GM12878 (cell line): ENCODE measurements at regions not wholly inside any gene's neighbourhood (a gene's known extent, or its start where the extent isn't known, plus 50 kb on each side); places are given as distances from the start of the nearest gene placed in this dataset.

Source experiments
- ATAC-seq: fragments of 200-7000 bp; cut with Tn5 transposase; 3 replicates; pipeline ENCODE4 v1.9.1; 2020; ENCODE audit warnings: mild to moderate bottlenecking, moderate library complexity
- BruUV-seq: library from RNA; stranded (reverse); fragments of 400-500 nt; replicated peaks from 2 replicates; lab custom pipeline; 2021; lab: Mats Ljungman, UMichigan
- CTCF ChIA-PET: fragments of 300-600 bp; sonication (Branson Sonifier 250); formaldehyde crosslinking; extraction: SDS; loops from one replicate; lab custom pipeline; 2021; ENCODE audit warnings: inconsistent platforms; lab: Yijun Ruan, JAX
- POLR2A ChIA-PET: fragments of 350-600 bp; formaldehyde crosslinking; extraction: SDS; loops from one replicate; lab custom pipeline; 2021; ENCODE audit warnings: inconsistent platforms; lab: Charles Lee
- RAD21 ChIA-PET: fragments of 300-600 bp; sonication (Branson Sonifier 250); formaldehyde crosslinking; loops from one replicate; lab custom pipeline; 2023; ENCODE audit warnings: antibody characterized with exemption; ENCODE audit not compliant: unreplicated experiment; lab: Charles Lee
- SMC1A ChIA-PET: fragments of 300-600 bp; sonication (Branson Sonifier 250); formaldehyde crosslinking; loops from one replicate; lab custom pipeline; 2023; ENCODE audit not compliant: unreplicated experiment, uncharacterized antibody; lab: Charles Lee
- DNase-seq: peaks from one replicate; pipeline ENCODE4 v3.0.0-alpha.2; 2011; ENCODE audit warnings: low read depth, low spot score
- FAIRE-seq: peaks from 3 replicates; lab custom pipeline; 2011; peaks lifted over from hg19 to GRCh38; lab: Jason Lieb, UNC
- H2AFZ ChIP-seq: 2 replicates; pipeline ENCODE4 v1.6.0; 2011; ENCODE audit warnings: low read depth, low read length, control low read depth; ENCODE audit not compliant: control insufficient read depth
- H3K27ac ChIP-seq: 2 replicates; pipeline ENCODE4 v1.5.1; 2011; ENCODE audit warnings: control low read depth; ENCODE audit not compliant: control insufficient read depth, insufficient read depth
- H3K27me3 ChIP-seq, 2 experiments: replicated peaks in 1 of 2; 2 replicates each; pipeline versions ENCODE4 v1.6.0 to v1.6.1; 2011; ENCODE audit warnings: low read length in 1 of 2; ENCODE audit not compliant: control insufficient read depth in 2 of 2, insufficient read depth in 2 of 2
- H3K36me3 ChIP-seq, 2 experiments: 2 replicates each; pipeline ENCODE4 v1.5.1; 2011; ENCODE audit warnings: low read length in 1 of 2; ENCODE audit not compliant: control insufficient read depth in 2 of 2, insufficient read depth in 2 of 2
- H3K4me1 ChIP-seq: 2 replicates; pipeline ENCODE4 v1.6.1; 2011; ENCODE audit warnings: mild to moderate bottlenecking, low read length, moderate library complexity, mixed read lengths; ENCODE audit not compliant: control insufficient read depth, insufficient read depth
- H3K4me2 ChIP-seq: 2 replicates; pipeline ENCODE4 v1.6.0; 2011; ENCODE audit warnings: control low read depth; ENCODE audit not compliant: control insufficient read depth, insufficient read depth
- H3K4me3 ChIP-seq: fragments of 200-600 bp; sonication (generic); 2 replicates; pipeline ENCODE4 v1.5.1; 2016
- H3K79me2 ChIP-seq: 2 replicates; pipeline ENCODE4 v1.6.0; 2011; ENCODE audit warnings: low read length; ENCODE audit not compliant: control insufficient read depth, insufficient read depth
- H3K9ac ChIP-seq: 2 replicates; pipeline ENCODE4 v1.8.0; 2011; ENCODE audit warnings: low read length, control low read depth, mixed read lengths; ENCODE audit not compliant: control insufficient read depth, insufficient read depth
- H3K9me3 ChIP-seq: replicated peaks from 3 replicates; pipeline ENCODE4 v1.5.1; 2011; ENCODE audit warnings: mild to moderate bottlenecking, low read length; ENCODE audit not compliant: control insufficient read depth, insufficient read depth
- H4K20me1 ChIP-seq: 2 replicates; pipeline ENCODE4 v1.6.0; 2011; ENCODE audit not compliant: control insufficient read depth, insufficient read depth
- ATF3 ChIP-seq: IDR thresholded peaks from 2 replicates; pipeline ENCODE4 v1.6.1; 2011; ENCODE audit warnings: low read depth, mild to moderate bottlenecking, low read length, moderate library complexity, borderline replicate concordance; ENCODE audit errors: extremely low read depth
- BCL11A ChIP-seq: IDR thresholded peaks from 2 replicates; pipeline ENCODE4 v1.6.1; 2011; ENCODE audit warnings: low read depth, low read length
- CBX3 ChIP-seq: fragments of 200-600 bp; sonication (generic); IDR thresholded peaks from 2 replicates; pipeline ENCODE4 v1.6.1; 2016; ENCODE audit warnings: low read depth, borderline replicate concordance
- CREM ChIP-seq: IDR thresholded peaks from 2 replicates; pipeline ENCODE4 v1.6.1; 2014; ENCODE audit warnings: antibody characterized with exemption, low read depth
- EP300 ChIP-seq, 2 experiments: fragments of 150-350 bp in 1 of 2; IDR thresholded peaks; 2 replicates each; pipeline ENCODE4 v1.6.1; 2011 to 2012; ENCODE audit warnings: low read depth in 2 of 2, low read length in 2 of 2, borderline replicate concordance in 1 of 2, improper control_type of control experiment in 1 of 2, inconsistent platforms in 1 of 2; ENCODE audit not compliant: control insufficient read depth in 1 of 2
- GABPA ChIP-seq: IDR thresholded peaks from 2 replicates; pipeline ENCODE4 v1.6.1; 2014; ENCODE audit warnings: antibody characterized with exemption, low read depth, mild to moderate bottlenecking, inconsistent platforms
- HDAC6 ChIP-seq: fragments of 200-600 bp; sonication (generic); IDR thresholded peaks from one replicate; pipeline ENCODE4 v1.8.0; 2017; ENCODE audit warnings: antibody characterized with exemption; ENCODE audit not compliant: unreplicated experiment
- KAT2A ChIP-seq: conservative IDR thresholded peaks from 2 replicates; pipeline ENCODE4 v1.6.1; 2011; ENCODE audit warnings: low read depth, low read length; ENCODE audit not compliant: control insufficient read depth
- KLF5 ChIP-seq: fragments of 450-650 bp; IDR thresholded peaks from 2 replicates; pipeline ENCODE4 v1.6.1; 2014; ENCODE audit warnings: mild to moderate bottlenecking; ENCODE audit not compliant: partially characterized antibody
- MLLT1 ChIP-seq: fragments of 450-650 bp; IDR thresholded peaks from 2 replicates; pipeline ENCODE4 v1.6.1; 2016; ENCODE audit warnings: mild to moderate bottlenecking
- MTA2 ChIP-seq: fragments of 450-650 bp; IDR thresholded peaks from 2 replicates; pipeline ENCODE4 v1.6.1; 2016; ENCODE audit warnings: low read depth, mild to moderate bottlenecking, moderate library complexity
- NBN ChIP-seq: fragments of 450-650 bp; IDR thresholded peaks from 2 replicates; pipeline ENCODE4 v1.6.1; 2016
- NFYA ChIP-seq: IDR thresholded peaks from 2 replicates; pipeline ENCODE4 v1.6.1; 2011; ENCODE audit warnings: low read depth, mild to moderate bottlenecking, low read length, improper control_type of control experiment, borderline replicate concordance
- RELB ChIP-seq: fragments of 450-650 bp; IDR thresholded peaks from 2 replicates; pipeline ENCODE4 v1.6.1; 2017; ENCODE audit warnings: low read depth, mild to moderate bottlenecking, moderate library complexity
- SMARCA5 ChIP-seq: fragments of 450-650 bp; IDR thresholded peaks from 2 replicates; pipeline ENCODE4 v1.6.1; 2017; ENCODE audit warnings: mild to moderate bottlenecking
- SMC3 ChIP-seq: IDR thresholded peaks from 2 replicates; pipeline ENCODE4 v1.6.1; 2011; ENCODE audit warnings: low read length, improper control_type of control experiment, borderline replicate concordance
- SPI1 ChIP-seq: IDR thresholded peaks from 2 replicates; pipeline ENCODE4 v1.6.1; 2011; ENCODE audit warnings: low read depth, mild to moderate bottlenecking, low read length, moderate library complexity, borderline replicate concordance; ENCODE audit not compliant: insufficient read depth
- SRF ChIP-seq, 2 experiments: IDR thresholded peaks; 2 replicates each; pipeline ENCODE4 v1.6.1; 2011; ENCODE audit warnings: low read depth in 2 of 2, low read length in 2 of 2, mild to moderate bottlenecking in 1 of 2, moderate library complexity in 1 of 2
- STAT3 ChIP-seq: IDR thresholded peaks from 2 replicates; pipeline ENCODE4 v1.6.1; 2011; ENCODE audit warnings: low read depth, low read length, improper control_type of control experiment
- ZBTB11 ChIP-seq: fragments of 450-650 bp; formaldehyde crosslinking; IDR thresholded peaks from 2 replicates; pipeline ENCODE4 v1.5.0; 2022; ENCODE audit warnings: mild to moderate bottlenecking, missing genetic modification characterization
- WGBS: methylation state at CpG from one replicate; pipeline ENCODE4 v1.1.6; 2016; ENCODE audit warnings: low lambda C conversion rate; ENCODE audit not compliant: insufficient replicate concordance, insufficient coverage; ENCODE audit errors: missing lambda C conversion rate; 5-methylcytosine and 5-hydroxymethylcytosine counted together
- in situ Hi-C: fragments of 300-500 bp; cut with MboI; formaldehyde crosslinking; loops from 9 replicates; pipeline ENCODE4 v1.14.3; 2018; ENCODE audit warnings: mixed read lengths
- intact Hi-C: fragments of 100-400 bp; cut with micrococcal nuclease; formaldehyde crosslinking; loops from one replicate; pipeline ENCODE4 v1.14.2; 2022; ENCODE audit not compliant: unreplicated experiment

GRCh38 chr10:33552290-33552689 lies 217.8 kb upstream of the NRP1 start:
- ChIA-PET SMC1A (interaction anchor here (0.6 to 2.0 kb wide), 5 partner anchors 11 to 220 kb away, joined by 3 to 6 read pairs (median 3); no protein-coding TSS in a partner anchor), RAD21 (no interaction called here), POLR2A (no interaction called here), CTCF (interaction anchor here (0.7 to 1.1 kb wide), 5 partner anchors 16 to 208 kb away, joined by 3 to 4 read pairs (median 3); no protein-coding TSS in a partner anchor)
- no peaks in the 10 kb centered on the region for H3K36me3 ChIP-seq
- no peaks in the 10 kb centered on the region for H3K79me2 ChIP-seq
- no peak overlapping the region for H3K9ac ChIP-seq
- H3K9me3 ChIP-seq = no peaks in the 10 kb centered on the region
- no peak overlapping the region for H2AFZ ChIP-seq
- ATAC-seq = no peak
- in situ Hi-C loops = no loop called here
- no peaks in the 10 kb centered on the region for H4K20me1 ChIP-seq
- DNase-seq = no peak
- H3K4me3 ChIP-seq = no peak overlapping the region
- H3K27ac ChIP-seq = no peak overlapping the region
- whole genome bisulfite sequencing = 19% methylated on average over 4 of the region's 4 CpGs
- no peak for TF ChIP-seq CBX3
- no peak for TF ChIP-seq GABPA
- no peak for TF ChIP-seq STAT3
- no peak for TF ChIP-seq KAT2A
- TF ChIP-seq ZBTB11 (CRISPR knock-in tag) = no peak
- TF ChIP-seq RELB = no peak
- no peak for TF ChIP-seq CREM
- TF ChIP-seq NFYA = no peak
- no peak for TF ChIP-seq KLF5
- no peak for TF ChIP-seq SMARCA5
- TF ChIP-seq EP300 (IDR thresholded peaks at IDR 0.05; ENCODE audit: borderline replicate concordance in 1 of 2, control insufficient read depth in 1 of 2, low read depth in 2 of 2, low read length in 2 of 2) = no peak
- no peak for TF ChIP-seq SPI1
- TF ChIP-seq NBN = no peak
- no peak for TF ChIP-seq MLLT1
- TF ChIP-seq MTA2 = no peak
- no peak for TF ChIP-seq SRF (IDR thresholded peaks at IDR 0.05; ENCODE audit: low read depth in 2 of 2, low read length in 2 of 2)
- TF ChIP-seq BCL11A = no peak
- no peak for TF ChIP-seq SMC3
- TF ChIP-seq ATF3 = no peak
- no peak for TF ChIP-seq HDAC6
- H3K4me2 ChIP-seq = no peak overlapping the region
- no TSS peak for BruUV-seq
- H3K4me1 ChIP-seq = no peaks in the 10 kb centered on the region
- intact Hi-C loops = no loop called here
- no peak for FAIRE-seq
- no peaks in the 10 kb centered on the region for H3K27me3 ChIP-seq
